GM12878 (cell line): ENCODE measurements at regions not wholly inside any gene's neighbourhood (a gene's known extent, or its start where the extent isn't known, plus 50 kb on each side); places are given as distances from the start of the nearest gene placed in this dataset.

Experiments
- ATAC-seq: fragments of 200-7000 bp; cut with Tn5 transposase; 3 replicates; pipeline ENCODE4 v1.9.1; 2020; ENCODE audit warnings: mild to moderate bottlenecking, moderate library complexity
- BruUV-seq: library from RNA; stranded (reverse); fragments of 400-500 nt; replicated peaks from 2 replicates; lab custom pipeline; 2021; lab: Mats Ljungman, UMichigan
- CTCF ChIA-PET: fragments of 300-600 bp; sonication (Branson Sonifier 250); formaldehyde crosslinking; extraction: SDS; loops from one replicate; lab custom pipeline; 2021; ENCODE audit warnings: inconsistent platforms; lab: Yijun Ruan, JAX
- POLR2A ChIA-PET: fragments of 350-600 bp; formaldehyde crosslinking; extraction: SDS; loops from one replicate; lab custom pipeline; 2021; ENCODE audit warnings: inconsistent platforms; lab: Charles Lee
- RAD21 ChIA-PET: fragments of 300-600 bp; sonication (Branson Sonifier 250); formaldehyde crosslinking; loops from one replicate; lab custom pipeline; 2023; ENCODE audit warnings: antibody characterized with exemption; ENCODE audit not compliant: unreplicated experiment; lab: Charles Lee
- SMC1A ChIA-PET: fragments of 300-600 bp; sonication (Branson Sonifier 250); formaldehyde crosslinking; loops from one replicate; lab custom pipeline; 2023; ENCODE audit not compliant: unreplicated experiment, uncharacterized antibody; lab: Charles Lee
- DNase-seq: peaks from one replicate; pipeline ENCODE4 v3.0.0-alpha.2; 2011; ENCODE audit warnings: low read depth, low spot score
- FAIRE-seq: peaks from 3 replicates; lab custom pipeline; 2011; peaks lifted over from hg19 to GRCh38; lab: Jason Lieb, UNC
- H2AFZ ChIP-seq: 2 replicates; pipeline ENCODE4 v1.6.0; 2011; ENCODE audit warnings: low read depth, low read length, control low read depth; ENCODE audit not compliant: control insufficient read depth
- H3K27ac ChIP-seq: 2 replicates; pipeline ENCODE4 v1.5.1; 2011; ENCODE audit warnings: control low read depth; ENCODE audit not compliant: control insufficient read depth, insufficient read depth
- H3K27me3 ChIP-seq, 2 experiments: replicated peaks in 1 of 2; 2 replicates each; pipeline versions ENCODE4 v1.6.0 to v1.6.1; 2011; ENCODE audit warnings: low read length in 1 of 2; ENCODE audit not compliant: control insufficient read depth in 2 of 2, insufficient read depth in 2 of 2
- H3K36me3 ChIP-seq, 2 experiments: 2 replicates each; pipeline ENCODE4 v1.5.1; 2011; ENCODE audit warnings: low read length in 1 of 2; ENCODE audit not compliant: control insufficient read depth in 2 of 2, insufficient read depth in 2 of 2
- H3K4me1 ChIP-seq: 2 replicates; pipeline ENCODE4 v1.6.1; 2011; ENCODE audit warnings: mild to moderate bottlenecking, low read length, moderate library complexity, mixed read lengths; ENCODE audit not compliant: control insufficient read depth, insufficient read depth
- H3K4me2 ChIP-seq: 2 replicates; pipeline ENCODE4 v1.6.0; 2011; ENCODE audit warnings: control low read depth; ENCODE audit not compliant: control insufficient read depth, insufficient read depth
- H3K4me3 ChIP-seq: fragments of 200-600 bp; sonication (generic); 2 replicates; pipeline ENCODE4 v1.5.1; 2016
- H3K79me2 ChIP-seq: 2 replicates; pipeline ENCODE4 v1.6.0; 2011; ENCODE audit warnings: low read length; ENCODE audit not compliant: control insufficient read depth, insufficient read depth
- H3K9ac ChIP-seq: 2 replicates; pipeline ENCODE4 v1.8.0; 2011; ENCODE audit warnings: low read length, control low read depth, mixed read lengths; ENCODE audit not compliant: control insufficient read depth, insufficient read depth
- H3K9me3 ChIP-seq: replicated peaks from 3 replicates; pipeline ENCODE4 v1.5.1; 2011; ENCODE audit warnings: mild to moderate bottlenecking, low read length; ENCODE audit not compliant: control insufficient read depth, insufficient read depth
- H4K20me1 ChIP-seq: 2 replicates; pipeline ENCODE4 v1.6.0; 2011; ENCODE audit not compliant: control insufficient read depth, insufficient read depth
- FOS ChIP-seq: IDR thresholded peaks from 3 replicates; pipeline ENCODE4 v1.6.1; 2011; ENCODE audit warnings: borderline replicate concordance; ENCODE audit not compliant: insufficient read length; ENCODE audit errors: extremely low read depth
- KLF5 ChIP-seq: fragments of 450-650 bp; IDR thresholded peaks from 2 replicates; pipeline ENCODE4 v1.6.1; 2014; ENCODE audit warnings: mild to moderate bottlenecking; ENCODE audit not compliant: partially characterized antibody
- MTA2 ChIP-seq: fragments of 450-650 bp; IDR thresholded peaks from 2 replicates; pipeline ENCODE4 v1.6.1; 2016; ENCODE audit warnings: low read depth, mild to moderate bottlenecking, moderate library complexity
- MYC ChIP-seq: IDR thresholded peaks from 2 replicates; pipeline ENCODE4 v1.6.1; 2011; ENCODE audit warnings: mild to moderate bottlenecking, low read length, moderate library complexity, inconsistent platforms; ENCODE audit not compliant: insufficient read depth, insufficient replicate concordance, insufficient read length, severe bottlenecking
- NBN ChIP-seq: fragments of 450-650 bp; IDR thresholded peaks from 2 replicates; pipeline ENCODE4 v1.6.1; 2016
- SMAD5 ChIP-seq: IDR thresholded peaks from 2 replicates; pipeline ENCODE4 v1.6.1; 2016; ENCODE audit warnings: antibody characterized with exemption, low read depth
- SMC3 ChIP-seq: IDR thresholded peaks from 2 replicates; pipeline ENCODE4 v1.6.1; 2011; ENCODE audit warnings: low read length, improper control_type of control experiment, borderline replicate concordance
- TARDBP ChIP-seq: IDR thresholded peaks from 2 replicates; pipeline ENCODE4 v1.6.1; 2016; ENCODE audit warnings: borderline replicate concordance
- TBL1XR1 ChIP-seq: IDR thresholded peaks from 2 replicates; pipeline ENCODE4 v1.6.1; 2012; ENCODE audit warnings: low read depth, low read length, improper control_type of control experiment
- WGBS: methylation state at CpG from one replicate; pipeline ENCODE4 v1.1.6; 2016; ENCODE audit warnings: low lambda C conversion rate; ENCODE audit not compliant: insufficient replicate concordance, insufficient coverage; ENCODE audit errors: missing lambda C conversion rate; 5-methylcytosine and 5-hydroxymethylcytosine counted together
- in situ Hi-C: fragments of 300-500 bp; cut with MboI; formaldehyde crosslinking; loops from 9 replicates; pipeline ENCODE4 v1.14.3; 2018; ENCODE audit warnings: mixed read lengths
- intact Hi-C: fragments of 100-400 bp; cut with micrococcal nuclease; formaldehyde crosslinking; loops from one replicate; pipeline ENCODE4 v1.14.2; 2022; ENCODE audit not compliant: unreplicated experiment
- TF ChIP-seq, protein P1 (sequence below): fragments of 450-650 bp; IDR thresholded peaks from 2 replicates; pipeline ENCODE4 v1.6.1; 2016; ENCODE audit warnings: mild to moderate bottlenecking, moderate library complexity, borderline replicate concordance
- TF ChIP-seq, protein P2 (sequence below): IDR thresholded peaks from 2 replicates; pipeline ENCODE4 v1.6.1; 2012; ENCODE audit warnings: low read depth, low read length, improper control_type of control experiment

DNA sequence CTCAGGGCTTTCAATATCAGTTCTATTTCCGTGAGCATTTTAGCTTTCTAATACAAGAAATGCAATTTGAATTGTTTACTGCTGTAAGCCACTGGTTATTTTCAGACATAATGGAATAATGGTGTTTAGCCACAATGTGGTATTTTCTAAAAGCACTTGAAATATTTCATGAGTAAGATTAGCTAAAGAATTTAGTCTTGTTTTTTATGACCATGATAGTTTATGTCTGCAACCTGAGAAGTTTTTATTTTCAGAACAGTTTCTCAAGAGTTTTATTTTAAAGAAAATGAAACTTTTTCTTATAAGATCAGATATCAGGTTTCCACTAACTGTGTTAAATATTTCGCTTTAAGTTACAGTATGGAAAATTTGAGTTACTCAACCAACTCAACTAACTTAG is 60.2 kb downstream of the SLIT2 start:
- no peak for DNase-seq
- no peak overlapping the region for H3K4me2 ChIP-seq
- H3K27ac ChIP-seq: no peak overlapping the region
- H4K20me1 ChIP-seq: no peaks in the 10 kb centered on the region
- WGBS: 17% methylated on average over 2 of the region's 2 CpGs
- no peak for ATAC-seq
- POLR2A ChIA-PET: no interaction called here
- H3K79me2 ChIP-seq: no peaks in the 10 kb centered on the region
- no peak overlapping the region for H3K9ac ChIP-seq
- H3K36me3 ChIP-seq: no peaks in the 10 kb centered on the region
- intact Hi-C loops: loop anchor here (5.0 kb wide), 2 partner anchors 110 to 375 kb away; no protein-coding TSS in a partner anchor
- SMC1A ChIA-PET: no interaction called here
- in situ Hi-C loops: no loop called here
- CTCF ChIA-PET: interaction anchor here (1.6 kb wide), 1 partner anchor 13 kb away, joined by 4 read pairs; no protein-coding TSS in a partner anchor
- H3K4me3 ChIP-seq: no peak overlapping the region
- no TSS peak for BruUV-seq
- FAIRE-seq: no peak
- TF ChIP-seq KLF5 (no peak), MYC (no peak), FOS (no peak), TARDBP (no peak), SMAD5 (no peak), SMC3 (no peak), NBN (no peak), TBL1XR1 (no peak), MTA2 (no peak)
- TF ChIP-seq, protein P1, sequence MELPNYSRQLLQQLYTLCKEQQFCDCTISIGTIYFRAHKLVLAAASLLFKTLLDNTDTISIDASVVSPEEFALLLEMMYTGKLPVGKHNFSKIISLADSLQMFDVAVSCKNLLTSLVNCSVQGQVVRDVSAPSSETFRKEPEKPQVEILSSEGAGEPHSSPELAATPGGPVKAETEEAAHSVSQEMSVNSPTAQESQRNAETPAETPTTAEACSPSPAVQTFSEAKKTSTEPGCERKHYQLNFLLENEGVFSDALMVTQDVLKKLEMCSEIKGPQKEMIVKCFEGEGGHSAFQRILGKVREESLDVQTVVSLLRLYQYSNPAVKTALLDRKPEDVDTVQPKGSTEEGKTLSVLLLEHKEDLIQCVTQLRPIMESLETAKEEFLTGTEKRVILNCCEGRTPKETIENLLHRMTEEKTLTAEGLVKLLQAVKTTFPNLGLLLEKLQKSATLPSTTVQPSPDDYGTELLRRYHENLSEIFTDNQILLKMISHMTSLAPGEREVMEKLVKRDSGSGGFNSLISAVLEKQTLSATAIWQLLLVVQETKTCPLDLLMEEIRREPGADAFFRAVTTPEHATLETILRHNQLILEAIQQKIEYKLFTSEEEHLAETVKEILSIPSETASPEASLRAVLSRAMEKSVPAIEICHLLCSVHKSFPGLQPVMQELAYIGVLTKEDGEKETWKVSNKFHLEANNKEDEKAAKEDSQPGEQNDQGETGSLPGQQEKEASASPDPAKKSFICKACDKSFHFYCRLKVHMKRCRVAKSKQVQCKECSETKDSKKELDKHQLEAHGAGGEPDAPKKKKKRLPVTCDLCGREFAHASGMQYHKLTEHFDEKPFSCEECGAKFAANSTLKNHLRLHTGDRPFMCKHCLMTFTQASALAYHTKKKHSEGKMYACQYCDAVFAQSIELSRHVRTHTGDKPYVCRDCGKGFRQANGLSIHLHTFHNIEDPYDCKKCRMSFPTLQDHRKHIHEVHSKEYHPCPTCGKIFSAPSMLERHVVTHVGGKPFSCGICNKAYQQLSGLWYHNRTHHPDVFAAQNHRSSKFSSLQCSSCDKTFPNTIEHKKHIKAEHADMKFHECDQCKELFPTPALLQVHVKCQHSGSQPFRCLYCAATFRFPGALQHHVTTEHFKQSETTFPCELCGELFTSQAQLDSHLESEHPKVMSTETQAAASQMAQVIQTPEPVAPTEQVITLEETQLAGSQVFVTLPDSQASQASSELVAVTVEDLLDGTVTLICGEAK: no peak
- TF ChIP-seq, protein P2, sequence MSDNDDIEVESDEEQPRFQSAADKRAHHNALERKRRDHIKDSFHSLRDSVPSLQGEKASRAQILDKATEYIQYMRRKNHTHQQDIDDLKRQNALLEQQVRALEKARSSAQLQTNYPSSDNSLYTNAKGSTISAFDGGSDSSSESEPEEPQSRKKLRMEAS: no peak
- no peaks in the 10 kb centered on the region for H3K9me3 ChIP-seq
- no peaks in the 10 kb centered on the region for H3K27me3 ChIP-seq
- RAD21 ChIA-PET: no interaction called here
- no peak overlapping the region for H2AFZ ChIP-seq
- no peaks in the 10 kb centered on the region for H3K4me1 ChIP-seq
